Nephron (organoid): ENCODE measurements at regions not wholly inside any gene's neighbourhood (a gene's known extent, or its start where the extent isn't known, plus 50 kb on each side); places are given as distances from the start of the nearest gene placed in this dataset.

Source experiments
- H3K27ac Mint-ChIP-seq, 3 experiments: 2 replicates each; pipeline ENCODE4 v1.8.0; 2020; ENCODE audit warnings: mixed read lengths in 3 of 3, mild to moderate bottlenecking in 2 of 3, moderate library complexity in 1 of 3
- H3K27me3 Mint-ChIP-seq: 2 replicates; pipeline ENCODE4 v1.8.0; 2021; ENCODE audit warnings: low read depth, mild to moderate bottlenecking, moderate library complexity, mixed read lengths
- H3K36me3 Mint-ChIP-seq: 2 replicates; pipeline ENCODE4 v1.8.0; 2020; ENCODE audit warnings: low read depth, mixed read lengths
- H3K4me1 Mint-ChIP-seq: 2 replicates; pipeline ENCODE4 v1.8.0; 2020; ENCODE audit warnings: mixed read lengths
- H3K4me3 Mint-ChIP-seq, 3 experiments: 2 replicates each; pipeline ENCODE4 v1.8.0; 2020; ENCODE audit warnings: mild to moderate bottlenecking in 3 of 3, mixed read lengths in 3 of 3, moderate library complexity in 2 of 3
- H3K9me3 Mint-ChIP-seq: 2 replicates; pipeline ENCODE4 v1.8.0; 2020; ENCODE audit warnings: mixed read lengths
- TF ChIP-seq, protein P1 (sequence below), 3 experiments: fragments of 200-600 bp; sonication (generic); IDR thresholded peaks; one replicate each; pipeline ENCODE4 v1.5.0; 2021; ENCODE audit warnings: antibody characterized with exemption in 3 of 3; ENCODE audit not compliant: unreplicated experiment in 3 of 3

DNA sequence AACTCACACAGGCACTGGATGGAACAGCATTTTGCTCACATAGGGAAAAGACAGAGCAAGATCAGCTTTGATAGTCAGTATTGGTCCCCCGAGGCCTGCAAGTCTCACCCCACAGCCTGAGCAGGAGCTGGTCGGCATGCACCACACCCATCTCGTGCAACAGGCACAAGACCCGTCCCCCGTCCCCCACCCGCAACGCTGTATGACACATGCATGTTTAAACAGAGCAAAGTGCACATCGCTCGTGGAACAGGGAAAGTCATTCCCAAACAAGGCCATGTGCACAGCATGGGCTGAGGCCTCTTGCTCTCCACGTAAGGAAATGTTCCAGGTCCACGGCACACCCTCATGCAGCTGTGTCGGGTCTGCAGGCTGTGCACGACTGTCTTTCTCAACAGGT is 527.2 kb downstream of the ACTR3B start:
- H3K27me3 Mint-ChIP-seq, result no peaks in the 10 kb centered on the region
- TF ChIP-seq, protein P1, sequence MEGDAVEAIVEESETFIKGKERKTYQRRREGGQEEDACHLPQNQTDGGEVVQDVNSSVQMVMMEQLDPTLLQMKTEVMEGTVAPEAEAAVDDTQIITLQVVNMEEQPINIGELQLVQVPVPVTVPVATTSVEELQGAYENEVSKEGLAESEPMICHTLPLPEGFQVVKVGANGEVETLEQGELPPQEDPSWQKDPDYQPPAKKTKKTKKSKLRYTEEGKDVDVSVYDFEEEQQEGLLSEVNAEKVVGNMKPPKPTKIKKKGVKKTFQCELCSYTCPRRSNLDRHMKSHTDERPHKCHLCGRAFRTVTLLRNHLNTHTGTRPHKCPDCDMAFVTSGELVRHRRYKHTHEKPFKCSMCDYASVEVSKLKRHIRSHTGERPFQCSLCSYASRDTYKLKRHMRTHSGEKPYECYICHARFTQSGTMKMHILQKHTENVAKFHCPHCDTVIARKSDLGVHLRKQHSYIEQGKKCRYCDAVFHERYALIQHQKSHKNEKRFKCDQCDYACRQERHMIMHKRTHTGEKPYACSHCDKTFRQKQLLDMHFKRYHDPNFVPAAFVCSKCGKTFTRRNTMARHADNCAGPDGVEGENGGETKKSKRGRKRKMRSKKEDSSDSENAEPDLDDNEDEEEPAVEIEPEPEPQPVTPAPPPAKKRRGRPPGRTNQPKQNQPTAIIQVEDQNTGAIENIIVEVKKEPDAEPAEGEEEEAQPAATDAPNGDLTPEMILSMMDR (IDR thresholded peaks at IDR 0.05; ENCODE audit: unreplicated experiment in 3 of 3), result no peak
- no peaks in the 10 kb centered on the region for H3K4me1 Mint-ChIP-seq
- peaks cover 8% of the 10 kb centered on the region for H3K36me3 Mint-ChIP-seq
- H3K4me3 Mint-ChIP-seq, result no peak overlapping the region
- H3K27ac Mint-ChIP-seq, result no peak overlapping the region
- H3K9me3 Mint-ChIP-seq, result peaks cover 37% of the 10 kb centered on the region

DNA sequence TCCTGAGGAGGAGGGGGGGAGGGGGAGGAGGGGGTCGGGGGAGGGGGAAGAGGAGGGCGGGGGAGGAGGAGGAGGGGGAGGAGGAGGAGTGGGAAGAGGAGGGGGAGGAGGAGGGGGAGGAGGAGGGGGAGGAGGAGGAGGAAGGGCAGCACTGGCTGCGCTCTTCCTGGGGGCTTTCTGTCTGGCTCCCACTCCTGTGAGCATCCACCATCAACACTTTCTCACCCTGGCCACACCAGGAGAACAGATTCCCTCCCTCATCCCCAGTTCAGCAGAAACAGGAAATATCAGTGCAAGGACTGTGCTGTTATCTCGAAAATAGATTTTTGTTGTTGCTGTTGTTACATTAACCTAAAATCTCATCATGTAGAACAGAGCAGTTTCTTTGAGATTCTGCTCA is 530.5 kb downstream of the ACTR3B start:
- H3K9me3 Mint-ChIP-seq, result peaks cover 36% of the 10 kb centered on the region

DNA sequence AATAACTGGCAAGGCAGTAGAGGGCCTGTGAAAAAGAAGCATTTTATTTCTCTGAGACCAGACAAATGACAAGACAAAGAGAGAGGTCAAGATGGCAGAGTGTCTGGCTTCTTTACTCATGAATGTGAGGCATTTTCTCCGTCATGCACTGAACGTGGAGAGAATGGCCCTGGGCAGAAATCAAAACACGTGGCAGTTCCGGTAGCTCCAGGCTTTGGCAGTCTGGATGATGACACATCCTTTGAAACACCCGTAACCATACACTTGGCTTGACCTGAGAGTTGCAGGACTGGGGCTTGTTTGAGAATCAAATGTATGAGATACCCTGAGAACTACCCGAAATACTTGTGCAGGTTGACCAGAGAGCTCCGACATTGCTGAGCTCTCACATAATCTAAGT is 537.6 kb downstream of the ACTR3B start:
- peaks cover 23% of the 10 kb centered on the region for H3K36me3 Mint-ChIP-seq
- TF ChIP-seq, protein P1 (IDR thresholded peaks at IDR 0.05; ENCODE audit: unreplicated experiment in 3 of 3), result no peak
- H3K4me3 Mint-ChIP-seq, result no peak overlapping the region
- H3K27me3 Mint-ChIP-seq, result no peaks in the 10 kb centered on the region
- peaks cover 36% of the 10 kb centered on the region for H3K9me3 Mint-ChIP-seq
- peaks cover 5% of the 10 kb centered on the region for H3K4me1 Mint-ChIP-seq
- H3K27ac Mint-ChIP-seq, result no peak overlapping the region

More for the DNA sequence above, 530.5 kb downstream of the ACTR3B start:
- TF ChIP-seq, protein P1 (IDR thresholded peaks at IDR 0.05; ENCODE audit: unreplicated experiment in 3 of 3), result no peak
- no peak overlapping the region for H3K4me3 Mint-ChIP-seq
- H3K27me3 Mint-ChIP-seq, result no peaks in the 10 kb centered on the region
- no peaks in the 10 kb centered on the region for H3K36me3 Mint-ChIP-seq
- H3K27ac Mint-ChIP-seq, result no peak overlapping the region
- no peaks in the 10 kb centered on the region for H3K4me1 Mint-ChIP-seq

DNA sequence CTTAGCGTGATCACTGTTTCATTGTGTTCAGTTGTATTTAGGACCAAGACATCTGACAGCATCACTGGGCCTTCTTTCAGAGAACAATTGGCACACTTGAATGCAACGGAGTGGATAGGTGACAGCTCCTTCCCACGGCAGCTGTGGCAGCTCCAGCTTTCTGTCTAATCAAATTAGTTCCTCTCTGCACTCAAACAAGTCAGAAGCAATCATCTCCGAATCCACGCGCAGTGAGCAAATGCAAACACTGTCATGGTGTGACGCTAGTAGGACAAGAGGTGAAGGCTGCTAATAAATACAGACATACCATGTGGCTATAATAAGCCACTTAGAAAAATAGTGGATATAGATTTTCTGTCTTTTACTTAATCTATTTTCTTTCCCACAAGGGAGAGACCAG is 542.4 kb downstream of the ACTR3B start:
- no peaks in the 10 kb centered on the region for H3K27me3 Mint-ChIP-seq
- H3K4me3 Mint-ChIP-seq, result no peak overlapping the region
- H3K9me3 Mint-ChIP-seq, result peaks cover 40% of the 10 kb centered on the region
- TF ChIP-seq, protein P1 (IDR thresholded peaks at IDR 0.05; ENCODE audit: unreplicated experiment in 3 of 3), result no peak
- peaks cover 40% of the 10 kb centered on the region for H3K36me3 Mint-ChIP-seq
- H3K27ac Mint-ChIP-seq, result no peak overlapping the region
- H3K4me1 Mint-ChIP-seq, result no peaks in the 10 kb centered on the region

DNA sequence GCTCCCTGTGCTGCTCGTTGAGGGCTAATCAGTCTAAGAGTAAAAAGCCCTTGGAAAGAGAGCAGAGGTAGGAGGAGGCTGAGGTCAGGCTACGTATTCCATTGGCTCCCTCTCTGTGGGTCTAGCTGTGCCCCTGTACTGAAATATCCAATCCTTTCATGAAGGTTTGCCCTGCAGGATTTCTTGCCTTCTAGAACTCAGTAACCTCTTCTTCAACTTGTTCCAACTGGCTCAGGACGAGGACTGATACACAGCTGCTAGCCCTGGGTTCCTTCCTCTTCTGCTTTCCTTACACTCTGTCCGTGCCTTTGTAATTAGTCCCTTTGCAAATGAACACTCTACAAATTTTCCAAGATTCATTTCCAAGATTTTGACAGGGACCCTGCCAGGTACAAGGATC is 560.5 kb downstream of the ACTR3B start:
- H3K4me1 Mint-ChIP-seq, result no peaks in the 10 kb centered on the region
- peak overlapping the region in 1 of 3 experiments; percentile 38 for H3K27ac Mint-ChIP-seq
- H3K4me3 Mint-ChIP-seq, result no peak overlapping the region
- H3K9me3 Mint-ChIP-seq, result peaks cover 58% of the 10 kb centered on the region
- H3K27me3 Mint-ChIP-seq, result no peaks in the 10 kb centered on the region
- TF ChIP-seq, protein P1 (IDR thresholded peaks at IDR 0.05; ENCODE audit: unreplicated experiment in 3 of 3), result no peak
- peaks cover 38% of the 10 kb centered on the region for H3K36me3 Mint-ChIP-seq

DNA sequence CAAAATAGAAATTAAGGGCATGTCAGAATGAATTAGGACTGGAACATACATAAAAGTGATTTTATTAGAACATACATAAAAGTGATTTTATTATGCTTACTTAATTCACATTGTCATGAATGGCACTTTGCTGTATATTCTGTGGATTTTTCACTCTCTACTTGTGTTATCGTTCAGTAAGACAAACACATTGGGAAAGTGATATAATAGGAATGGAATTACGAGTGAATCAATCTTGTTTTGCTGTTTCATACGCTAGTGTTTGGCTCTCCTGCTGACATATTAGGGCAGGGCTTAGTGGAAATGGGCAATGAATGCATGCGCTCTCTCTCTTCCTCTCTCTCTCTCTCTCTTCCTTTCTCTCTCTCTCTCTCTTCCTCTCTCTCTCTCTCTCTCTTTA is 561.1 kb downstream of the ACTR3B start:
- H3K4me1 Mint-ChIP-seq, result no peaks in the 10 kb centered on the region
- H3K27me3 Mint-ChIP-seq, result no peaks in the 10 kb centered on the region
- TF ChIP-seq, protein P1 (IDR thresholded peaks at IDR 0.05; ENCODE audit: unreplicated experiment in 3 of 3), result no peak
- H3K4me3 Mint-ChIP-seq, result no peak overlapping the region
- peaks cover 38% of the 10 kb centered on the region for H3K36me3 Mint-ChIP-seq
- H3K27ac Mint-ChIP-seq, result no peak overlapping the region
- H3K9me3 Mint-ChIP-seq, result peaks cover 58% of the 10 kb centered on the region
